GM12864 (cell line): ENCODE measurements at regions not wholly inside any gene's neighbourhood (a gene's known extent, or its start where the extent isn't known, plus 50 kb on each side); places are given as distances from the start of the nearest gene placed in this dataset.

ENCODE experiments used
- DNase-seq: peaks from one replicate; pipeline ENCODE4 v3.0.0-alpha.2; 2011; ENCODE audit warnings: low read depth
- H3K4me3 ChIP-seq: 2 replicates; pipeline ENCODE4 v1.5.1; 2011; ENCODE audit warnings: mild to moderate bottlenecking, low read depth, low read length, control low read depth
- TF ChIP-seq, protein P1 (sequence below): IDR thresholded peaks from 2 replicates; pipeline ENCODE4 v1.5.1; 2011; ENCODE audit warnings: low read depth, mild to moderate bottlenecking, moderate library complexity, low read length, control low read depth, inconsistent platforms; ENCODE audit errors: missing control alignments

DNA sequence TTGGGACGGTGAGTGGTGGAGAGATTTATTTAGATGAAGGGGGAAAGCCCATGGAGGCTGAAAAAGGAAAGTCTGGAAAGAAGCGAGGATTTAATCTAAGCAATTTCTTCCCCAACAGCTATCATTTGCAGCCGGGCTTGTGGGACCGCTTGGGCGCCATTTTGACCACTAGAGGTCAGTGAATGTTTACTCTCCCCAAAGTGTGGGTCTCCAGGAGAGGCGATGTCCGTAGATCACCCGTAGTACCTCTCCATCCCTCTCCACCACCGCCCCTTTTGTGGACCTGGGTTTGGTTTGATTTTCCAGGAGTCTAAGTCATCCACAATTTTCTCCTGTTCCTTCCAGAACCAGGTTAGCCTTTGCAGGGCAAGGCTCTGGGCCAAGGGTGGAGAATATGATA is 91.2 kb upstream of the PARP11 start:
- no peak overlapping the region for H3K4me3 ChIP-seq
- DNase-seq, result no peak

DNA sequence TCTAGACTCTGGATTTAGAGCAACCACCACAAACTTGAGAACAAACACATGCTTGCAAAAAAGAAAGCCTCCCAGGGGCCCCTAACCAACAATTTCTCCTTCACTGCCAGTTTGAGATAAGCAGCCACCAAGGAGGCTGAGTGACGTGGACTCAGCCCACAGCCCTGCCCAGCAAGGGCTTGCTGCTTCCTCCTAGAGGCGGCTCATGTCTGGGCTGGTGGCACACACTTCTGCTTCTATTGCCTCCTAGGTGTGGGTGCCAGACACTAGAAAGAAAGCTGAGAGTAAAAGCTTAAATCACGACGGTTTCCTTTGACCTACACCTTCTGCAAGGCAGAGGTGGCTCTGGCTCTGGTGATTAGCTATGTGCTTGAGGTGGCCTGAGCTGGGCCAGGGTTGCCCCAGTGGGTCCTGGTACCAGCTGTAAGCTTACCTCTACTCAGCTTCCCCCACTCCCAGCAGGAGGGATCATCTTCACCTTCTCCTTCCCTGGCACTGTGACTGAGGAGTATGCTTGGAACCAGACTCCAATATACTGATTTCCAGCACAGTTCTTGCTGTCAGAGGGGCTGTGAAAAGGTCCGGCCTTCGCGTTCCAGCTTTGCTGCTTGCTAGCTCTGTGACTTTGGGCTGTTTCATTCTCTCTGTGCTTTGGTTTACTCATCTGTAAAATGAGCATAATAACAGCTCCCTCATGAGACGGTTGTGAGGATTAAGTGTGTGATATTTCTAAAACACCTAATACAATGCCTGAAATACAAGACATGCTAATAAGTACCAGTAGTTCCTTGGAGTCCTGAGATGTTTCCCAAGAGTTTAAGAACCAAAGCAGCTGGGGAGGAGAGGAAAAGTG is 89.7 kb upstream of the PARP11 start:
- no peak for DNase-seq
- H3K4me3 ChIP-seq, result no peak overlapping the region
- TF ChIP-seq, protein P1, sequence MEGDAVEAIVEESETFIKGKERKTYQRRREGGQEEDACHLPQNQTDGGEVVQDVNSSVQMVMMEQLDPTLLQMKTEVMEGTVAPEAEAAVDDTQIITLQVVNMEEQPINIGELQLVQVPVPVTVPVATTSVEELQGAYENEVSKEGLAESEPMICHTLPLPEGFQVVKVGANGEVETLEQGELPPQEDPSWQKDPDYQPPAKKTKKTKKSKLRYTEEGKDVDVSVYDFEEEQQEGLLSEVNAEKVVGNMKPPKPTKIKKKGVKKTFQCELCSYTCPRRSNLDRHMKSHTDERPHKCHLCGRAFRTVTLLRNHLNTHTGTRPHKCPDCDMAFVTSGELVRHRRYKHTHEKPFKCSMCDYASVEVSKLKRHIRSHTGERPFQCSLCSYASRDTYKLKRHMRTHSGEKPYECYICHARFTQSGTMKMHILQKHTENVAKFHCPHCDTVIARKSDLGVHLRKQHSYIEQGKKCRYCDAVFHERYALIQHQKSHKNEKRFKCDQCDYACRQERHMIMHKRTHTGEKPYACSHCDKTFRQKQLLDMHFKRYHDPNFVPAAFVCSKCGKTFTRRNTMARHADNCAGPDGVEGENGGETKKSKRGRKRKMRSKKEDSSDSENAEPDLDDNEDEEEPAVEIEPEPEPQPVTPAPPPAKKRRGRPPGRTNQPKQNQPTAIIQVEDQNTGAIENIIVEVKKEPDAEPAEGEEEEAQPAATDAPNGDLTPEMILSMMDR, result no peak

More for the DNA sequence above, 91.2 kb upstream of the PARP11 start:
- TF ChIP-seq, protein P1, result peak; percentile 65

DNA sequence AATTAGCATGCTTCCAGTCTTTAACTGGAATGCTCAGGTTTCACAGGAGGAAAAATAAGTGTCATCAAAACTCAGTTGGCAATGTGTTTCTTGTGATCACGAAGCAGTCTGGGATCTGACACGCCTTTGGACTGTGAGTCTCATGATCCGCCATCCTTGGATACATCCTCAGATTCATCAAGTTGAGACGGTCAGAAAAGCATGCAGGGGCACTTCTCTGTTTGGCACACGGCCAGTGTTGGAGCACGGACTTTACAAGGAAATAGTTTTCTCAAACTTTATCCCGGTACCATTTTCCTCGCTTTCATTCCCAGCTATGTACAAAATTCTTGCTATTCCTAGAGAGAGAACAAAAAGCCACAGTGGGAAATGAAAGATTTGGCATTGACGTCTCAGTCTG is 88.4 kb upstream of the PARP11 start:
- no peak overlapping the region for H3K4me3 ChIP-seq
- no peak for DNase-seq
- TF ChIP-seq, protein P1, result no peak

GRCh38 chr12:3959799-3960560 is 86.8 kb upstream of the PARP11 start:
- no peak for DNase-seq
- TF ChIP-seq, protein P1, result no peak
- no peak overlapping the region for H3K4me3 ChIP-seq

DNA sequence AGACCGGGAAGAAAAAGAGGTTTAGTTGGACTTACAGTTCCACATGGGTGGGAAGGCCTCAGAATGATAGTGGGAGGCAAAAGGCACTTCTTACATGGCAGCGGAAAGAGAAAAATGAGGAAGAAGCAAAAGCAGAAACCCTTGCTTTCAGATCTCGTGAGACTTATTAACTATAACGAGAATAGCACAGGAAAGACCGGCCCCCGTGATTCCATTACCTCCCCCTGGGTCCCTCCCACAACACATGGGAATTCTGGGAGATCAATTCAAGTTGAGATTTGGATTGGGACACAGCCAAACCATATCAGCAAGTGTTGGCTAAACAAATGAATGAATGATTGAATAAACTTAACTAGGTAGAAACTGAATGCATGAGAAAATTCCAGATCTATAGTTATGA is 85.3 kb upstream of the PARP11 start:
- no peak for DNase-seq
- H3K4me3 ChIP-seq, result no peak overlapping the region
- TF ChIP-seq, protein P1, result no peak

DNA sequence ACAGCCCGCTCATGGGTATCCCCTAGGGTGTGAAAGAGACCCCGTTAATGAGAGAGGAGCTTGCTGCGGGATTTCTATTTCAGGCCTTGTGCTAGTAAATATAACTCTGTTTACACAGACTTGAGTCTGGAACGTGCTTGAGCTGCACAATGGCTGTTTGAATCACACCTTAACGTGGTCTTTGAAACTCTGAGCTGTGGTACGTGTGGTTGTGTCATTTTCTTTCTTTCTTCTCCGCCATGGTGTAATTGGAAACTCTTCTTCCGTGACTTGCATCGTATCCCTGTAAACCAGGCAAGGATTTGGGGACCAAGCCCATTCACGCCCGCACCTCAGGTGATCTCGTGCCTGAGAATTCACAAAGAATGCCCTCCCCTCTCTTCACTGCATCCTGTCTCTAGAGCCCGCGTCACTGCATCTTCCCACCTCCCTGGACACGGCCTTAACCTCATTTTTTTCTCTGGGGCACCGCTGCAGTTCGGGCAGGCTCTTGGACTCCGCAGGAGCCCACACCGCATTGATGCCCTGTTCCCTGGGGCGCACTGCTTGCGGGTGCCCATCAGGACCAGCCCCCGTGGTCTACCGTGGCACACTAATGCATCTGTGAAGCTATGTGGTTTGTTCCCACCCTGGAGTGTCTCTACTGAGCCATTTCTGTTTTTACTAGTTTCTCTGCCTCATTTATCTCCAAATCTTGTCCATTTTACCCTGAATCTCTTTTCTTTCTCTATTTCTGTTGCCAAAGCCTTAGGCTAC is 78.4 kb upstream of the PARP11 start:
- TF ChIP-seq, protein P1, result no peak
- DNase-seq, result no peak
- H3K4me3 ChIP-seq, result no peak overlapping the region
